GM18858 (cell line): ENCODE measurements at regions not wholly inside any gene's neighbourhood (a gene's known extent, or its start where the extent isn't known, plus 50 kb on each side); places are given as distances from the start of the nearest gene placed in this dataset.

Experiments used
- ATAC-seq: cut with Tn5 transposase; IDR thresholded peaks from one replicate; pipeline ENCODE4 v1.9.1; 2021; ENCODE audit not compliant: unreplicated experiment

DNA sequence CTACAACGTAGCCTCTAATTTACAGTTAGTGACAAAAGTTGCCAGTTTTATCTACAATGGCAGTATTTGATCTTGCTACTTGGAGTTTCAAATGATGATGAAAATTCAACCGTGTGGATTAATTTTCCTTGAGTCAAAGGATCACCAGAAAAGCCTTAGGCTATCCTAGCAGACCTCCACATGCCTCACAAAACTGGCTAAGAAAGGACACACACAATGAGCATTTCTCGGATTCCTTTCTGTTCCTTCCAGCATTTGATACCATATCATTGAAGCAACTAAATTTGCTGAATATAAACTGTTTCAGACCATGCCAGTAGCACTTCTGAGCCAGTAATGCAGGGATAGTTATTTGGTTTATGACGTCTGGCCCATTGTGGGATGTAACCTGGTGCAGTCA lies 587.4 kb upstream of the MDFIC2 start:
- no peak for ATAC-seq

DNA sequence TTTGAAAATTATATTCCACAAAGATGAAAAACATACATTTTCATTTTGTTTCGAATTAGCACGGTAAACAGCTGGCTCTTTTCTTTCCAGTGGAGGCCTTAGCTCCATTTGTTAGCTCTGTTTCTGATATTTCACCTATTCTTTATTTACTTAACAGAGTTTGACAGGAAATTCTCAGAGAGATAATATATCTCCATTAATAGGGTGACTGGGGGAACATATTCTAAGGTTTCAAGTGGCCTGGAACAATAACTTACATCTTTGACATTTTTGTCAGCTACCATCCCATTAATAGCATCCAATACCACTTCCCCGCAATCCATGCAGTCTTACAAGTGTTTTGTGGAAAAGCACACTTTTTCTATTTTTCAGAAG lies 577.6 kb upstream of the MDFIC2 start:
- ATAC-seq: no peak

DNA sequence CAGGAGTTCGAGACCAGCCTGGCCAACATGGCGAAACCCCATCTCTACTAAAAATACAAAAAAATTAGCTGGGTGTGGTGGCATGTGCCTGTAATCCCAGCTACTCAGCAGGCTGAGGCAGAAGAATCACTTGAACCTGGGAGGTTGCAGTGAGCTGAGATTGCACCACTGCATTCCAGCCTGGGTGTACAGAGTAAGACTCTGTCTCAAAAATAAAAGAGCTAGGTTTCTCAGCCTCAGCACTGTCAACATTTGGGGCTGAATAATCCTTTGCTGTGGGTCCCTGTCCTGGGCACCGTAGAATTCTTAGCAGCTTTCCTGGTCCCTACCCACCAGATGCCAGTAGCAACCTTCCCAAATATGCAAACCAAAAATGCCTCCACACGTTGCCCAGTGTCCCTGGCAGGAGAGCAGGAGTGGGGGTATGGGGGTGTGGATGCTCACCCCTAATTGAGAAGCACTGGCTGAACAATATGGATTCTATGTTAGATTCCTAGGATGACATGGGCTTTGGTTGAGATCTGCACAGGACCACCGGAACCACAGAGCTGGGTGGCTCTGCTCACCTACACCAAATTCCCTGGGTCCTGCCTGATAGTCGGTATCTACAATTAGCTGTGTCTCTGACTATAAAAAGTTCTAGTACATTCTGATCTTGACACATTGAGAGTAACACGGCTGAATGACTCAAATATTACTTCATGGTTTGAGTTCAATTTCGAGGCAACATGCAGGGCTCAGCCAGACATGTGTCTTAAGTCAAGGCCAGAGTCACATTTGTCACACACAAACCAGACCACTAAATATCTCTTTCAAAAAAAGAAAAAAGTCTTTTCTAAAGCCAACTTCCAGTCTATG lies 577.0 kb upstream of the MDFIC2 start:
- ATAC-seq: no peak

DNA sequence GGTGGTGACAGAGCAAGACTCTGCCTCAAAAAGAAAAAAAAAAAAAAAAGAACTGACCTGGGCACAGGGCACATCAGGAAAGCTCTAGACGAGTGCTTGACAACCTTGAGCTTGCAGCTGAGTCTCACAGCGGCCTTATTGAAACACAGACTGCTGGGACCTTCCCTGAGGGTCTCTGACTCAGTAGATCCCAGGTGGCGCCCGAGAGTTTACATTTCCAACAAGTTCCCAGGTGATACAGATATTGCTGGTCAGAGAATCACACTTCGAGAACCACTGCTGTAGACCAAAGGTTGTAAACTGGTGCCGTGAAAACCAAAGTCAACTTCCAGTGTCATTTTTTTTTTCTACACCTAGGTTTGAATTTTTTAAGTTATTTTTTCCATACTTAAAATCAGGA lies 573.2 kb upstream of the MDFIC2 start:
- ATAC-seq: no peak

DNA sequence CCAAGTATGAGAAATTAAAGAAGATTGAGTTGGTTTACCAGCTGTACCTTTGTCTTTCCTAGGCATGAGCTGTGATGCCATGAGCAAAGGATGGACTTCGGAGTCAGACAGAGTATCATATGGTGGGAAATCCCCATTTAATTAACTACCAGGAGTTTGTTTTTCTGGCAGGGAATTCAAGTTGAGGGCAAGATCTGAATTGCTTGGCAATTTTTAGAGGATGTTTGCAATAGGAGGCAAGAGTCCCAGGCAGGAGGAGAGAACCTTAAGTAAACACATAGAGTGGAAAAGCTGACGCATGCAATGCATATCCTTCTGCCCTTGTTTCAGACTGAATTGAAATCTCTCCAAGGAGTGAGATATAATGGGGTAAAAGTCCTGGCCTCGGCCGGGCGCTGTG lies 569.7 kb upstream of the MDFIC2 start:
- ATAC-seq: no peak

DNA sequence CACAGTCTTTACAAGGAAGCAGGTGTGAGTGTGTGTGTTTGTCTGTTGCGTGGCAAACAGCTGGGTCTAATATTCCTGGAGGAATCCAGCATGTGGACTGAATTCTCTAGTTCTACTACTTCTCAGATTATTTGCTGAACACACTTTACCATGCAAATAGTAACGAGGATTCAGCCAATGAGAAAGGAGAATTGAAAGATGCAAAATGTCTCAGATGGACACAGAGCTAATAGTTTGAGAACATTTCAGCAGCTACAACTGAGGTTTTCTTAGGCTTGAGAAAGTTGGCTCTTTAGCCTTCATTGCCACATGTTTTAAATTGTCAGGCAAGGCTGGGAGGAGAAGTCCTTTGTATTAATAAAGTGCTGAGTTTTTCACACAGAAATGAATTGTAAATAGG lies 568.0 kb upstream of the MDFIC2 start:
- ATAC-seq: no peak

DNA sequence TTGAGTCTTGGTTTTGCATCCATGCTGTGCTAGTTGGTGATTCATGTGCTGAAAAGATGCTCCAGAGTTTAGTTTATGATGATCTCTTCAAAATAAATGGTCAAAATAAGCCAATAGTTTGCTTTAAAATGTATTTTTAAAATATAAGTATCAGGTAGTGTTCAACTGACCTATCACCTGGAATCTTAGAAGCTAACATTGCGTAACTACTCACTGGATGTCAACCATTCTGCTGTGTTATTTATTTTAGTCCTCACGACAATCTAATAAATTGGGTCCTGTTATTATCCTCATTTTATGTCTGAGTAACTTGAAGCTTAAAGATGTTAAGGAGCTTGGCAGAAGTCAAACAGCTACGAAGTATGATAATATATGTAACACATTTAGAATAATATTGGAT lies 563.7 kb upstream of the MDFIC2 start:
- ATAC-seq: no peak

DNA sequence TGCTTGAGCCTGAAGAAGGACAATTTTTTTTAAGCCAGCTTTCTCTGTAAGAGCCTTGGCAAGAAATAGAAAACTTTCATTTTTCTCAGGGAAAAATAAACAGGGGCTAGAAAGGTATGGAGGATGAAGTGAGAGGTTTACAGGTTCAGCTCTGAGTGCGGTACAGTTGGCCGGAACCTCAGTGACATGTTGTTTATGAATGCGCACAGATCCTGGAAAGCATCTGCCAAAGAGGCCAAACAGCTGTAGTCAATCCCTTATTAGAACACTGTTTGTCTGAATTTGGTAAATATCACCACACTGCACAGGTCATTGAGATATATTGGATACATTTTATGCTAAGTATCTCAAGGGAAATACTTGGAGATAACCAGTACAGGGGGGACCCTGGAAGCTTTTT lies 561.8 kb upstream of the MDFIC2 start:
- ATAC-seq: no peak

DNA sequence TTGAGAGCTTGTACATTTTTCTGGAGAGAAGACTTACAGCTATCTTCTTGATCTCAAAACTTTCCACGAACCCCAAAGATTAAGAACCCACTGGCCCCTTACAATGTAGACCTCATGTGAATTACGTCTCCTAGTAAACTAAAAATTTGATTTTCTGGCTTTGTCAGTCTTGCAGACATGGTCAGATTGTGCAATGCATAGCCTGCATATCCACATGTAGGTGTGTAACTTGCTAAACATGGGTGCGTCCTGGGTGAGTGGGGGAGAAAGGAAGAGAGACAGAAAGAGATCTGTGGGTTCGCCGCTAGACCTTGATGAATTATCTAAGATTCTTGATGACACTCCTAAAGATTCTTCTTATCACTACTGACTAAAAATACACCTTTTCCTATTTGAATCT lies 561.2 kb upstream of the MDFIC2 start:
- ATAC-seq: no peak

DNA sequence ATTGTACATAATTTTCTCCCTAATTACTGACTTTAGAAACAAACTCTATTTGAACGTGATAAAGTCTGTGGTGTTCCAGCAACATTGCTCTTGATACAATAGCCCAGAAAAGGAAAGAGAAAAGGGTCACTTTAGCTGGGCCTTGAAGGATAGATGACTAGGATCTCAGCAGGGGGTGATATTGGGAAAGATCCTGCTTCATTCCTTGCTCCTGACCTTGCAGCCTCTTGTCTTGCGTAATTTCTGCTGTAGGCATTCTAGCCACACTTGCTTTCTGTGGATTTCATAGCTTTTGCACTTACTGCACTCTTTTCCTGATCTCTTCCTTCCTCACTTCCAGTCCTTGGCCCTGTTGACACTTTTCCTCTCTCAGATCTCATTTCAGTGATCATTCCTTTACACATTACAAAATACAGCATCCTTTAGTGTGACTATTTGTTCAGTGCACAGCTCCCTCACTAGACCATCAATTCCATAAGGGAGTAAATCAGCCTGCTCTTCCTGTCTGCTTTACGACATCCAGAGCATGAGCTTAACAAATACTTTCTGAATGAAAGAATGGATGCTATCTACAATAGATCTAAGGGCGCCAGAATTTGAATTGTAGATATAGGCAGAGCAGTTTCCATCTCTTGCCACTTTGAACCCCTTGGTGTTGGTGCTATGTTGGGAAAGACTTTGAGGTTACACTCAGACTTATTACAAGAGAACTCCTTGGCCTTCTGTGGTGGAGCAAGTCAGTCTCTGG lies 559.6 kb upstream of the MDFIC2 start:
- no peak for ATAC-seq

DNA sequence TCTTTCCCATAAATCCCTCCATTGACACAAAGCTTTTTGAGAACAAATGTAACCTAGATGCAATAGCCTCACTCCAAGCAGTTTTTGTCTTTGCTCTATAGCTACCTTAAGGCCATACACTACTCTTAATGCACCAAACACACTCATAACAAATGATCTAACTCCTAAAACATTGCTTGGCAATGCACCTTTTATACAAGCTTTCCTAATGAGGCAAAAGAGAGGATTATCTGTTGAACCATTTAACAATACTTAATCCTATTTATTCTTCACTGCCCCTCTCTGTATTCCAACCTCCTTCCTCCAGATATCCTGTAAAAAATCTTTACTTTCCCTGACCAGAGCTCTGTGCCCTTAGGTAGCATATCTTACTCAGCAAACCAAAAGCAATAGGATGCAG lies 558.1 kb upstream of the MDFIC2 start:
- no peak for ATAC-seq

DNA sequence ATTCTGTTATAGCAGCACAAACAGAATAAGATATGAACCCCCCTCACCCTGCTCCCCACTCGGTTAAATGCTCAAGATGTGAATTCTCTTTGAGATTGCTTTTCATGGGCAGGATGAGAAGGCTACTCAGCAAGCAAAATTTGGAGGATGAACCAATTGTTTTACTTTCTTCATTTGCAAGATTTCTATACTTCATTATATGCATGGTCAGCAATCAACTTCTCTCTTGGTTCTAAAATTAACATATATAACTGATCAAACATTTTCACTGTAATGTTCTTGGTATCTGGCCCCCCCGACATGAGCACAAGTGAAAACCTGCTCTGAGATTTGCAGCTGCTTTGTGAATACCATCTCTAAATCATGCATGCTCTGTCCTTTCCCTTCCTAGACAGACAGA lies 556.1 kb upstream of the MDFIC2 start:
- ATAC-seq: no peak

DNA sequence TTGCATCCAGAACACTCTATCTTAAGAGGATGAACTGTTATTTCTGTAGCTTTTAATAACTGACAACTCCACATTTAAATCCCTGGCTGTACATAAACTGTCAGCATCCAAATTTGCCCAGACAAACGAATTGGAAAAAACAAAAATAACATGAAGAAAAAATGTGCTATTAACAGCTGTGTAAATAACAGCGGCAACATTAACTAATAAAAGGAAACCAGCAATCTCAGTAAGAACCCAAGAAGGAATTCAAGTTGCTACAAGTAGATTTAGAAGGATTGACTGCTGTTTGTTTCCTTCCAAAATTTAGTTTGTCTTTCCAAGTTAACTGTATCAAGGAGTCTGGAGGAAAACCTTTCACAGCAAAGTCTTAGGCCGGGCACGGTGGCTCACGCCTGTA lies 550.6 kb upstream of the MDFIC2 start:
- ATAC-seq: no peak

DNA sequence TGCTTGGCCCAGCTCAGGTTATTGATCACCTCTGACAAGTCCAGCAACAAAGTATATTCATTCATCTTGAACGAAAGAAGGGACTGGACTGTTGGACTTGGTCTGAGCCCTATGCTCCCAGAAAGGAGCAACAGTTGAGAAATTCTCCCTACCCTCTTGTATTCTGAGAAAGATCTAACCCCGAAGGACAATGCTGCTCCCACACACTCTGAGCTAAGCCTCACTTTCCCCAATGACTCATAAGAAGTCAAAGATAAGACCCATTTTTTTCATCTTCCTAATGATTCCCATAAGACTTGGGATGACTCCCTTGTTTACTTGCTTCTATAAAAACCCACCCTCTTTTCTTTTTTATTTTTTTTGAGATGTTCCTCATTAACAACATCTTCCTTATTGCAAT lies 549.4 kb upstream of the MDFIC2 start:
- no peak for ATAC-seq

DNA sequence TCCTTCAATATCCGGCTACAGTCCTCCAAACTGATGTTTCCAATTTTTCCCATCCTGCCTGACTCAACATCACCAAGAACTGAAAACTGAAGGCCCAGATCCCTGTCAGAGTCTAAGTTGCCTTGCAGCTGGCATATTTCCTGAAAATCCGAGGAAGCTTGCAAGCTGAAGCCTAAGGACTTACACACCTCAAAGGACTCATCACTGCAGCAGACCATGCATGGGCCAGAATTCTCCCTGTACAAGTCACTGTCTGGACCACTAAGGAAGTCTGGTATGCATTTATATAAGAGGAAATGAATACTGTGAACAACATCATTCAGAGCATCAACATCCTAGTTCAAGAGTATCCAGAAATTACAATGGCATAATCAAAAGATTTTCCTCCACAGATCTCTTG lies 548.8 kb upstream of the MDFIC2 start:
- ATAC-seq: no peak

DNA sequence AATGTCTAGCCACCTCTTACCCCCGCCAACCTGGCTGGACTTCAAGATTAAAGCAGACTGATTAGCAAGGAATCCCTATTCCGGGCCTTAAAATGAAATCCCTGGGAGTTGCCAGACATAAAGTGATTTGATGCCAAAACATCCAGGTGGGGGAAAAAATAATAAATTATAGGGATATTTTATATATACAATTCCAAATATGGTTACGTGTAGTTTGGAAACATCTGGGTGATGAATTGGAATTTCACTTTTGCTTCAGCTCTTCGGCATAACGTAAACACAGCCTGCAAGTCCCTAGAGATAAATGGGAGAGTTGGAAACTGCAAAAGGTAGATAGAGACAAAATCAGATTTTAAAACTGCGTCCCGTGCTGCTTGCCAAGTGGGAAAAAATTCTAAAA lies 545.5 kb upstream of the MDFIC2 start:
- no peak for ATAC-seq

DNA sequence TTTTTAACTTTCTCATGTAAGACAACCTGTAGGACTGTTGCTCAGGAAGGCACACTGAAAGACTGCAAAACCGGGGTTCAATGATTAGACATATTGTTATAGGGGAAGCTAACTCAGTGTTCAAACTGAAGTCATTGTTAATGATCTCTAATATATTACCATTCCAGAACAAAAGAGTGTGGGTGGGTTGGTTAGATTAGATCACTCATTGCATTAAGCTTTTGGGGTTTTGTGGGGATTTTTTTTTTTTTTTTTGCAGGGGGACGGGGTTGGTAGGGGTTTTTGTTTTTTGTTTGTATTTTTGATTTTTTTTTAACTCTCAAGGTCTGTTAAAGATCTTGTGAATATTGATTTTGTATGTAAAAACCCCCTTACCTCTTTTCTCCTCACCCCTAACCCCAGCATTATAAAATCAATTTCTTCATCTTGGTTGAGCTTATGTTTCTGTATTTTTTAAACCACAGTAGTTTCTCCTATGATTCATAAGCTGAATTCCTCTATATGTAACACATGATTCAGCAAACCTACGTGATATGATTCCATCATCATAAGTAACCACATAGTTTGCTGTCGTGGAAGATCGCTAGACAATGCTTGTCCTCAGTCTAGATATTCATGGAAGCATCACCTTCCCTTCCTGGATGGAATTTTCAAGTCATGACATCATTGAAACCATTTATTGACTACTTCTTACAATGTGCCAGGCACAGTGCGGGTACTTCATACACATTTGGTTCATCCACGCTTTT lies 544.1 kb upstream of the MDFIC2 start:
- ATAC-seq: no peak

DNA sequence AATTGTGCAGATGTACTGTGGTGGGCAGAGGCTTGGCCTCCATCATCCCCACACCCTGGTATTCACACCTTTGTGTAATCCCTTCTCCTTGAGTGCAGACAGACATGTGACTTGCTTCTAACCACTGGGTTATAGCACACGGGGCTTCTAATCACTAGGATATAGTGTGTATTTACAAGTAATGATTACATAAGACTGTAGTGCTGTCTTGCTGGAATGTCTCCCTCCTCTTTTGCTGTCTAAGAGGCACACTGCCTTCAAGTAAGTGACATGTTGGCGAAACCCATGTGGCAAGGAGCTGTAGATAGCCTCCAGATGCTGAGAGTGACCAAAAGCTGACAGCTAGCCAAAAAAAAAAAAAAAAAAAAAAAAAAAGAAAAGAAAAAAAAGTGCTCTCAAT lies 542.7 kb upstream of the MDFIC2 start:
- ATAC-seq: no peak

DNA sequence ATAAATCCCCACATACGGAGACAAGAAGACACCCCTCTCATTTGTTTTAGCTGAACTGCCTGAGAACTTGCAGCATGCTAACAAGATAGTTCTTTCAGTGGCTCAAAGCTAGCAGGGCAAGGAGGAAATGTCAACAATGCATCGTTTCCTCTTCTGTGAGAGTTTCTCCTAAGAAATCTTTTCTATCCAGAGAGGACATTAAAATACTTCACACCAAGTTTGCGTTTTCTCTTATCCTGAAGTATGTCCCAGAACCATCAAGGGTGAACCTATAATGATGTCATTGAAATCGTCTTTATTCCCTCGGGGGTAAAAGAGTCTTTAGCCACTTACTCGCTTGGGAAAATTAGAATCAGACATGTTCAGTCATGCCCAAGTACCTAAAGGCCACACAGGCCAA lies 541.7 kb upstream of the MDFIC2 start:
- ATAC-seq: no peak

DNA sequence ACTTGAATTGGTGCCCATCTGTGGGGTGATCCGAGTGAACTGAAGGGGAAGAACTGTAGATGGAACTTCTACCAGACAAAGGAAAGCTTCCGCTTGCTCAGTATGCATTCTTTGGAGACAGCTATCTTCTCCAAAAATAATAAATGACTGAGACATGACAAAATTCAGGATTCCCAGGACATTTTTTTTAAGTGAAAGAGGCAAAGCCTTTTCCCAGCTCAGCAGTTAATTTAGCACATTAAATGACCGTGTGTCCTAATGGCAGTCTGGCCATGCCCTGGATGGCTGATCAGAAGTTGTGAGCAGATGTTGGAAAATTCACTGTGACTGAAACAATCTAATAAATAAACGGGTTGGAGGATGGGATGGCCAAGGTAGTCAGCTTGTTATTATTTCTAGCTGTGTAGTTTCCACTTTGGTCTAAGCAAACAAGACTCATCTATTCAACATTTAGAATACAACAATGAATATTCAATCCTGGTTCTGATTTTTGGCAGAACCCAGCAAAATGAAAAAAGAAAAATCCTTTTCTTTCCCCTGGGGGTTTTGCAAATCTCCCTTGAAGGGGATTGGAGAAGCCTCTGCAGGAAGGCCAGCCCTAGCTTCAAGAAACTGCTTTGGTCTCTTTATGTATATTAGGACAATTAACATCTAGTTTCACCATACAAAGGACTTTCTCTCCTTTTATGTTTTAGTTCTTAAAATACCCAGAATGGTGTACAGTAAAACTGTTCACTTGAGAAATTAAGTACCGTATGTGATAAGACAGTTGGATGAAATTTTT lies 540.9 kb upstream of the MDFIC2 start:
- ATAC-seq: no peak
